Lung (tissue), 11 donors: ENCODE measurements at regions not wholly inside any gene's neighbourhood (a gene's known extent, or its start where the extent isn't known, plus 50 kb on each side); places are given as distances from the start of the nearest gene placed in this dataset.
A peak's percentile ranks its signal among the peaks of the same experiment; 100 is the strongest.

Experiments
- ATAC-seq: fragments of 200-7000 bp; cut with Tn5 transposase; one replicate; pipeline ENCODE4 v1.9.1; 2020; ENCODE audit warnings: moderate number of reproducible peaks; ENCODE audit not compliant: insufficient read depth, low FRiP score
- DNase-seq, 3 donors: peaks; one replicate each; pipeline ENCODE4 v3.0.0-alpha.2; 2013 to 2017
- H3K27ac ChIP-seq, 2 donors: one replicate each; pipeline ENCODE4 v1.5.1; 2013; ENCODE audit warnings: mild to moderate bottlenecking in 2 of 2, moderate library complexity in 2 of 2, control low read depth in 1 of 2, inconsistent platforms in 1 of 2, low read depth in 1 of 2, low read length in 1 of 2
- H3K27me3 ChIP-seq, 3 donors: one replicate each; pipeline ENCODE4 v1.5.1; 2013; ENCODE audit warnings: low read length in 2 of 3; ENCODE audit not compliant: control insufficient read depth in 3 of 3, insufficient read depth in 3 of 3
- H3K36me3 ChIP-seq, 4 donors: one replicate each; pipeline ENCODE4 v1.5.1; 2013; ENCODE audit warnings: low read length in 4 of 4, mild to moderate bottlenecking in 1 of 4, moderate library complexity in 1 of 4; ENCODE audit not compliant: control insufficient read depth in 4 of 4, insufficient read depth in 4 of 4
- H3K4me1 ChIP-seq, 5 donors: one replicate each; pipeline ENCODE4 v1.5.1; 2013; ENCODE audit warnings: low read length in 5 of 5, mild to moderate bottlenecking in 2 of 5, moderate library complexity in 1 of 5; ENCODE audit not compliant: control insufficient read depth in 5 of 5, insufficient read depth in 5 of 5
- H3K4me3 ChIP-seq: one replicate; pipeline ENCODE4 v1.5.1; 2013; ENCODE audit warnings: mild to moderate bottlenecking, control low read depth, moderate library complexity
- H3K9ac ChIP-seq, 2 donors: one replicate each; pipeline ENCODE4 v1.5.1; 2013; ENCODE audit warnings: low read length in 2 of 2, control low read depth in 1 of 2; ENCODE audit not compliant: insufficient read depth in 1 of 2
- H3K9me3 ChIP-seq, 4 donors: one replicate each; pipeline ENCODE4 v1.5.1; 2013; ENCODE audit warnings: low read length in 3 of 4, mild to moderate bottlenecking in 1 of 4, moderate library complexity in 1 of 4; ENCODE audit not compliant: control insufficient read depth in 4 of 4, insufficient read depth in 3 of 4
- CTCF ChIP-seq: IDR thresholded peaks from 2 replicates; pipeline ENCODE4 v1.5.1; 2012; ENCODE audit warnings: mild to moderate bottlenecking; ENCODE audit errors: control extremely low read depth, extremely low read depth
- WGBS, 2 donors: extraction: QIAGEN DNeasy Blood & Tissue Kit; methylation state at CpG; one replicate each; pipeline ENCODE4 v1.1.7; 2013; 5-methylcytosine and 5-hydroxymethylcytosine counted together
- donor health status: control.
- donor health status: control.
- donor health status: Bipolar disorder and iron deficiency.
- donor health status: healthy.
- donor health status: DM: yes; HTN: yes; CAD: no.

GRCh38 chr11:27795955-27796861 is 96.0 kb upstream of the BDNF start:
- peak in 1 of 3 donors; percentile 5 for DNase-seq
- TF ChIP-seq CTCF: no peak
- H3K27ac ChIP-seq: no peak overlapping the region
- peak; percentile 71 for ATAC-seq
- H3K9me3 ChIP-seq: peaks cover 0 to 4% (median under 1%) of the 10 kb centered on the region in 4 donors
- no peak overlapping the region for H3K4me3 ChIP-seq
- WGBS, 2 donors: 22 to 24% methylated on average over 9 of the region's 9 CpGs
- no peaks in the 10 kb centered on the region for H3K27me3 ChIP-seq
- no peaks in the 10 kb centered on the region for H3K36me3 ChIP-seq
- no peak overlapping the region for H3K9ac ChIP-seq
- no peaks in the 10 kb centered on the region for H3K4me1 ChIP-seq

DNA sequence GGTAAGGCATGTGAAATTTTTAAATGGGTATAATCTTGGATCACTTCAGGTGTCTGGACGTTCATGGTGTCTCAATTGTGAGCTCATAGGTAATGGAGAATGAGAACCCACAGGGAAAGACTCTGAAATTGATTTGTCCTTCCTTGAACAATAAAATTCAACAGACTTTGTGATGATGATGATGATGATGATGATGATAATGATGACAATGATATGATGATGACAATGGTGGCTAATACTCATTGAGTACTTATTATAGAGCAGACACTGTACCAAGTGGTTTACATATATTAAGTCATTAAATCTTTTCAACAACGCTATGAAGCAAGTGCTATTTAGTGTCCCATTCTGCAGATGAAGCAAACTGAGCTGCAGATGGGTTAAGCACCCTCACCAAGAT is 86.6 kb upstream of the BDNF start:
- Histone ChIP-seq H3K27ac (no peak overlapping the region), H3K9me3 (peaks cover 0 to 5% (median 0%) of the 10 kb centered on the region in 4 donors), H3K9ac (no peak overlapping the region), H3K4me3 (no peak overlapping the region), H3K27me3 (no peaks in the 10 kb centered on the region), H3K4me1 (no peaks in the 10 kb centered on the region), H3K36me3 (no peaks in the 10 kb centered on the region)
- 70 to 73% methylated on average over 2 of the region's 2 CpGs for WGBS, 2 donors
- no peak for TF ChIP-seq CTCF
- no peak for ATAC-seq
- DNase-seq: no peak

GRCh38 chr11:27786331-27786730 is 86.1 kb upstream of the BDNF start:
- H3K9ac ChIP-seq: no peak overlapping the region
- H3K4me1 ChIP-seq: no peaks in the 10 kb centered on the region
- no peak overlapping the region for H3K27ac ChIP-seq
- no peak for TF ChIP-seq CTCF
- ATAC-seq (no peak), DNase-seq (no peak)
- no peak overlapping the region for H3K4me3 ChIP-seq
- H3K27me3 ChIP-seq: no peaks in the 10 kb centered on the region
- WGBS, 2 donors: 78 to 83% methylated on average over 2 of the region's 2 CpGs
- H3K36me3 ChIP-seq: no peaks in the 10 kb centered on the region
- peaks cover 0 to 3% (median 0%) of the 10 kb centered on the region in 4 donors for H3K9me3 ChIP-seq
